ENCODE measurements at regions not wholly inside any gene's neighbourhood (a gene's known extent, or its start where the extent isn't known, plus 50 kb on each side); places are given as distances from the start of the nearest gene placed in this dataset.
"Not testable (repeated sequence)": the region's sequence is repeated elsewhere in the genome, so short reads cannot be mapped to it uniquely, and the experiment has no call there.

GRCh38 chr2:103338819-103339218 is 577.0 kb downstream of the TMEM182 start:
- ATAC-seq (ENCODE audit: poor library complexity) (no peak), DNase-seq (no peak)
- intact Hi-C loops (cut with DNase I) = no loop called here

GRCh38 chr2:103346780-103347179 is 584.9 kb downstream of the TMEM182 start:
- DNase-seq (no peak), ATAC-seq (ENCODE audit: poor library complexity) (no peak)
- intact Hi-C loops (cut with DNase I) = no loop called here

- DNase-seq (no peak), ATAC-seq (ENCODE audit: poor library complexity) (no peak)
- intact Hi-C loops (cut with DNase I) = no loop called here
Observed at GRCh38 chr2:103353774-103354173, 591.9 kb downstream of the TMEM182 start.

DNA sequence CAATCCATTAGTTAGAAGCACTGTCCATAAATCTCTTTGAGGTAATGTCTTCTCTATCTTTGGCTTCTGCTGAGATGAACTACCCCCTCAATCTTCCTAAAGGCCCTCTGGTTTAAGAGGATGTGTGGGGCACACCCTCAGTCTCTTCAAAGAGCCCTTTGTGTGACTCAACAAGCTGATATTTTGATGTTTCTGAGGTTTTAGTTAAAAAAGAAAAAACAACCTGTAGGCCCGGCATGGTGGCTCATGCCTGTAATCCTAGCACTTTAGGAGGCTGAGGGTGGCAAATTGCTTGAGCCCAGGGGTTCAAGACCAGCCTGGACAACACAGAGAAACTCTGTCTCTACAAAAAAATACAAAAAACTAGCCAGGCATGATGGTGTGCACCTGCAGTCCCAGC is 593.5 kb downstream of the TMEM182 start:
- DNase-seq (no peak), ATAC-seq (ENCODE audit: poor library complexity) (no peak)
- intact Hi-C loops (cut with DNase I) = no loop called here

DNA sequence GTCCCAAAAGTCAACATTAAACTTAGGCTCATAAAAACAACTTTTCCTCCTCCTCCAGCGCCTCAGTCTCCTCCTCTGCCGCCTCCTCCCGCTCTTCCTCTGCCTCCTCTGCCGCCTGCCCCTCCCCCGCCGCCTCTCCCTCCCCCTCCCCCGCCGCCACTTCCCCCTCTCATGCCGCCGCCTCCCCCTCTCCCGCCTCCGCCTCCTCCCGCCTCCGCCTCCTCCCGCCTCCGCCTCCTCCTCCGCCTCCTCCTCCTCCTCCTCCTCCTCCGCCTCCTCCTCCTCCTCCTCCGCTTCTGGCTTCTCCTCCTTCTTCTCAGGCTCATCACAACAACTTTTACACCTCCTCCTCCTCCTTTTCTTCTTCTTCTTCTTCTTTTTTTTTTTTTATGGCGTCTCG is 599.9 kb downstream of the TMEM182 start:
- intact Hi-C loops (cut with DNase I) = no loop called here
- DNase-seq = no peak
- ATAC-seq (ENCODE audit: poor library complexity) = no peak

GRCh38 chr2:103363639-103364038 is 601.8 kb downstream of the TMEM182 start:
- intact Hi-C loops (cut with DNase I) = no loop called here
- ATAC-seq (ENCODE audit: poor library complexity) (no peak), DNase-seq (no peak)

DNA sequence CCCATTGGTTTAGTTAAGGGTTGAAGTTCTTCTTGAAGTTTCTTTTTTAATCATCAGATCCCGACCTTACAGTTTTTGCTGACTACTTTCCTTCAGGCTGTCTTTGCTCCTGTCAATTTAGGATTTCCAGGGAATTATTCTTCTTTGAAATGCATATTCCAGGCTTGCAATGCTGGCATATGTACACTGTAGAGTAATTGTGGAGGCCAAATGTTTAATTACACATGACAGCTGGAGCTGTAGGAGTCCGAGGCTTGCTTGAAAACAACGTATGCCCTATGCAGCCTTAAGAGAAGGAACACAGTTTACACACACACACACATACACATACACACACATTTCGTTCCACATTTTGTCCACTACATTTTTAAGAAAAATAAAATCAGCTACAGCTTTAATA is 602.3 kb downstream of the TMEM182 start:
- intact Hi-C loops (cut with DNase I) = no loop called here
- ATAC-seq (ENCODE audit: poor library complexity) (no peak), DNase-seq (no peak)

- ATAC-seq (ENCODE audit: poor library complexity) = no peak
- DNase-seq = no peak
- intact Hi-C loops (cut with DNase I) = no loop called here
Observed at GRCh38 chr2:103365071-103365470, 603.2 kb downstream of the TMEM182 start.

GRCh38 chr2:103367877-103368276 is 606.0 kb downstream of the TMEM182 start:
- ATAC-seq (ENCODE audit: poor library complexity) = no peak
- intact Hi-C loops (cut with DNase I) = no loop called here
- no peak for DNase-seq

DNA sequence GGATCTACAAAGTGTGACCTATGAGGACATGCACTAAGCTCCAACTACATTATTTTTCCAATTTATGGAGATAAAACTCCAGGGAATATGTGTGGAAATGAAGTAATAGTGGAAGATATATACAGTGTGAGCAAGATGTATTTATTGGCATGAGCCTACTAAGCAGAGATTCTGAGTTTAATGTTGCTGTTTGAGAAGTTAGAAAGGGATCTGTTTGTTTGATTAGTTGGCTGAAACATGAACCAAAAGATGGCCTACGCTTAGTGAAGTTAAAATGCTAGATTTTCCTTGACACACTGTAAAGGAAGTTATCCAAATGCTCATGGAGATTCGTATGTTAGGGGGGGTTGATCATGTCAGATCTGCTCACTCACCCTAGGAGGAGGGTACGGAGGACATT is 621.7 kb downstream of the TMEM182 start:
- no peak for ATAC-seq (ENCODE audit: poor library complexity)

GRCh38 chr2:103386872-103387271 is 625.0 kb downstream of the TMEM182 start:
- intact Hi-C loops (cut with DNase I) = no loop called here
- no peak for ATAC-seq (ENCODE audit: poor library complexity)
- DNase-seq = no peak

More for the DNA sequence above, 621.7 kb downstream of the TMEM182 start:
- intact Hi-C loops (cut with DNase I) = no loop called here
- DNase-seq = no peak

- intact Hi-C loops (cut with DNase I) = no loop called here
- DNase-seq (no peak), ATAC-seq (ENCODE audit: poor library complexity) (no peak)
Observed at GRCh38 chr2:103387888-103388287, 626.1 kb downstream of the TMEM182 start.

DNA sequence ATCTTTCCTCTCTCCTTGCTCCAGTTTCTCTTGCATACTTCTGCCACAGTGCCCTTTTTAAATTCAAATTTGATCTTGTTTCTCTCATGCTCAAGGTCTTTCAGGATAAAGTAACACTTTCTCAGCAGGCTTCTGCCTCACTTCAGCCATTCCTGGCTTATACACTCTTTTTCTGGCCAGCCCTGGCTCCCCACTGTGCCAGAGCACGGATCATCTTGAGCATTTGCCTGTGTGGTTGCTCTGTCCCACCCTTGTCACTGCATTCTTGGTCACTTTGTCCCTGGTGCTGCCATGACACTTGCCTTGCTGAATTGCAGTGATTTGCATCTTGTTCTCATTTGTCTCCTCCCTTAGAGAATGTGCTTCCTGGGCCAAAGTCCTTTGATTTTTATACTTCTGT is 634.3 kb downstream of the TMEM182 start:
- DNase-seq = no peak
- ATAC-seq (ENCODE audit: poor library complexity) = no peak
- intact Hi-C loops (cut with DNase I) = no loop called here

- no peak for ATAC-seq (ENCODE audit: poor library complexity)
- intact Hi-C loops (cut with DNase I) = no loop called here
- DNase-seq = no peak
Observed at GRCh38 chr2:103401621-103402020, 639.8 kb downstream of the TMEM182 start.

DNA sequence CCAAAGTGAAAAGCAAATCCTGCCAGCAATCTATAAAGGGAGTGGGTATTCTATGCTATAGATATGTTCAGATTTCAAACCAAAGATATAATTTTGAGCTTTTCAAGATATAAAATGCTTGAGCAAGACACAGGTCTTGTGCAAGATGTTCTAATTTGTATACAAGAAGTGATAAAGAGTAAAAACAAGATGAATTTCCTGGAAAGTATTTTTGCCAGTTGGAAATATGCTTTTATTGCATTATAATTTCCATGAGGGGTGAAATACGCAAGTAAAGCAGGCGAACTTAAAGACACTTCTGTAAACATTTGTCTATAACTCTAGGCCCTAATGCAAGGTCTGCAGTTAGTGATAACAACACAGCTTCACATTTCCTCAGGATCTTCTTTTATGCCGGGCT is 640.5 kb downstream of the TMEM182 start:
- ATAC-seq (ENCODE audit: poor library complexity) (no peak), DNase-seq (no peak)
- intact Hi-C loops (cut with DNase I) = no loop called here

- ATAC-seq (ENCODE audit: poor library complexity) (no peak), DNase-seq (no peak)
- intact Hi-C loops (cut with DNase I) = no loop called here
Observed at GRCh38 chr2:103402944-103403343, 641.1 kb downstream of the TMEM182 start.

- DNase-seq; intact Hi-C loops (cut with DNase I); ATAC-seq (ENCODE audit: poor library complexity): not testable (repeated sequence)
Observed at GRCh38 chr2:103403388-103403787, 641.6 kb downstream of the TMEM182 start.

- no peak for DNase-seq
- intact Hi-C loops (cut with DNase I) = no loop called here
- no peak for ATAC-seq (ENCODE audit: poor library complexity)
Observed at GRCh38 chr2:103410221-103410620, 648.4 kb downstream of the TMEM182 start.

DNA sequence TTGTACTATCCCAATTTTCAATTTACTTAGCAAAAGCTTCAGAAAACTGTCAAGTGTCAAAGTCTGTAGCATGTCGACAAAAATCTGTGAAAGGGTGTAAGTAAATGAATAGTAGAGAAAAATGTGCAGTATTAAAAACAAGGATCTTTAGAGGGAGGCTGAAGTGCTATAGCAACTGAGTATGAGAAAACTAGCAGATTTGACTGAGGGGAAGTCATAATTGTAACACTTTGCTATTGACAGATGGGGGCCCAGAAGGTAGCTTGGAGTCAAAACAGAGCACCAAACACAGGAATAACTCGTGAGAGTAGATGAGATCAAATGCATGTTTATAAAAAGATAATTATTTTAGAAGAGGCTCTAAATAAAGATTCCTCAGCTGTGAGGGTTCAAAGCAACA is 657.7 kb downstream of the TMEM182 start:
- ATAC-seq (ENCODE audit: poor library complexity) (no peak), DNase-seq (no peak)
- intact Hi-C loops (cut with DNase I) = no loop called here

DNA sequence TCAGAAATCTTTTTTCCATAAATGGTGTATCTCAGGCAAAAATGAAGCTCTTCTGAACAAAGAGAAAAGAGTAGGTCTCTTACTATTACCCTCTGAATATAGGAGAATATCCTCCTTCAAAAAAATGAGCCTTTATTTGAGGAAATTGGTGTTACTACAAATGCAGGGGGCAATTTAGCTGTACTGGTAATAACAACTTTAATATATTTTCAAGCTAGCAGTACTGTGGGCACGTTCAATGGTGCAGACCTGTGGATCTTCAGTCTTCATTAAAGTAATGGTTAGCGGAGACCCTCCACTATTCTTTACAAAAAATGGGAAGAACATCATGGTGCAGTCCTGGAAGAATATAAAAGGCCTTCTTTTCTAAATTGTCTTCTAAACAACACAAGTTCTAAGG is 661.3 kb downstream of the TMEM182 start:
- intact Hi-C loops (cut with DNase I) = no loop called here
- DNase-seq (no peak), ATAC-seq (ENCODE audit: poor library complexity) (no peak)

DNA sequence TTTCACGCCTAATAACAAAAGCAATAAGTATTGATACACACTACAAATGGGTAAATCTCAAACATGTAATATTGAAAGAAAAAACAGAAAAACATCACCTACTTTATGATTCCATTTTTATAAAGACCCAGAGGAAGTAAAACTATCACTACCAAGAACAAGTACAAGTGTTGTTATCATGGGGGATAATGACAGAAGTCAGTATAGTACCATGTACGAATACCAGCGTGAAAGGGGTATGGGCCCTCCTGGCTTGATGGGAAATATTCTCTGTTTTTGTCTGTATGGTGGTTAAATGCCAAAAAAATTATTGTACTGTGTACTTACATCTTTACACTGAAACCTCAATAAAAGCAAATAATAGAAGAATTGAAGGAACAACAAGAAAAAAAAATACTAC is 665.7 kb downstream of the TMEM182 start:
- ATAC-seq (ENCODE audit: poor library complexity) = no peak
- intact Hi-C loops (cut with DNase I) = no loop called here
- DNase-seq = no peak

DNA sequence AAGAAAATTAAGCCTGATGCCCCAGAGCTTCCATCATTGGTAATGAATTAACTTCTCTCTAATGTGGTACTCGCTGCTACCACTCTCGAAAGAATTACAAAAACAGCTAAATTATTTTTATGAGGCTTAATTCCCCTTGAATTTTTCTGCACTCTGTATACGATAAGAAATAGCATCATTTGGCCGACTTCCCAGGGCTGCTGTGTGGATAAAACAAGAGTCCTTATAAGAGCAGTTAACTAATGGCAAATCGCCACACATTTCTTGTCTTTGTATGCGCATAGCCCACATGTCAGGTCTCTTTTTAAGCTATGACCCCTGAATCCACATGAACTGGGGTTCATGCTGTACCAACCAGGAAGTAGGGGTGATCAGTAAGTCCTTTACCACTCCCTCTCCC is 668.4 kb downstream of the TMEM182 start:
- ATAC-seq (ENCODE audit: poor library complexity) (no peak), DNase-seq (no peak)
- intact Hi-C loops (cut with DNase I) = no loop called here
